ENCODE measurements at regions not wholly inside any gene's neighbourhood (a gene's known extent, or its start where the extent isn't known, plus 50 kb on each side); places are given as distances from the start of the nearest gene placed in this dataset.

- WGBS, 2 donors, result 15 to 31% methylated on average over 1 of the region's 1 CpG
- no peak overlapping the region for H3K27ac ChIP-seq (ENCODE audit: low read depth in 1 of 2, low read length in 1 of 2)
- peaks cover 0 to 3% (median 0%) of the 10 kb centered on the region in 4 donors for H3K9me3 ChIP-seq (ENCODE audit: control insufficient read depth in 4 of 4, insufficient read depth in 3 of 4, low read length in 3 of 4)
- no peaks in the 10 kb centered on the region for H3K27me3 ChIP-seq (ENCODE audit: control insufficient read depth in 3 of 3, insufficient read depth in 3 of 3, low read length in 2 of 3)
- no peak overlapping the region for H3K4me3 ChIP-seq
- no peaks in the 10 kb centered on the region for H3K36me3 ChIP-seq (ENCODE audit: control insufficient read depth in 4 of 4, insufficient read depth in 4 of 4, low read length in 4 of 4)
- TF ChIP-seq CTCF (IDR thresholded peaks at IDR 0.05; ENCODE audit: control extremely low read depth, extremely low read depth), result no peak
- no peak for DNase-seq
- no peak overlapping the region for H3K9ac ChIP-seq (ENCODE audit: insufficient read depth in 1 of 2, low read length in 2 of 2)
- ATAC-seq (ENCODE audit: insufficient read depth, low FRiP score), result no peak
- no peaks in the 10 kb centered on the region for H3K4me1 ChIP-seq (ENCODE audit: control insufficient read depth in 5 of 5, insufficient read depth in 5 of 5, low read length in 5 of 5)
These were observed 178.9 kb upstream of the TUSC1 start for GRCh38 chr9:25857147-25857546.

GRCh38 chr9:25850803-25851202 lies 172.6 kb upstream of the TUSC1 start:
- Histone ChIP-seq H3K4me1 (ENCODE audit: control insufficient read depth in 5 of 5, insufficient read depth in 5 of 5, low read length in 5 of 5) (no peaks in the 10 kb centered on the region), H3K9ac (ENCODE audit: insufficient read depth in 1 of 2, low read length in 2 of 2) (no peak overlapping the region), H3K9me3 (ENCODE audit: control insufficient read depth in 4 of 4, insufficient read depth in 3 of 4, low read length in 3 of 4) (peaks cover 0 to 6% (median 0%) of the 10 kb centered on the region in 4 donors), H3K27me3 (ENCODE audit: control insufficient read depth in 3 of 3, insufficient read depth in 3 of 3, low read length in 2 of 3) (no peaks in the 10 kb centered on the region), H3K36me3 (ENCODE audit: control insufficient read depth in 4 of 4, insufficient read depth in 4 of 4, low read length in 4 of 4) (no peaks in the 10 kb centered on the region), H3K4me3 (no peak overlapping the region), H3K27ac (ENCODE audit: low read depth in 1 of 2, low read length in 1 of 2) (no peak overlapping the region)
- WGBS, 2 donors, result 38 to 65% methylated on average over 2 of the region's 2 CpGs
- DNase-seq (no peak), ATAC-seq (ENCODE audit: insufficient read depth, low FRiP score) (no peak)
- no peak for TF ChIP-seq CTCF (IDR thresholded peaks at IDR 0.05; ENCODE audit: control extremely low read depth, extremely low read depth)

GRCh38 chr9:25845867-25846266 lies 167.6 kb upstream of the TUSC1 start:
- H3K9me3 ChIP-seq (ENCODE audit: control insufficient read depth in 4 of 4, insufficient read depth in 3 of 4, low read length in 3 of 4), result peaks cover 0 to 5% (median 1%) of the 10 kb centered on the region in 4 donors
- no peak for DNase-seq
- no peak overlapping the region for H3K9ac ChIP-seq (ENCODE audit: insufficient read depth in 1 of 2, low read length in 2 of 2)
- H3K4me3 ChIP-seq, result no peak overlapping the region
- no peak overlapping the region for H3K27ac ChIP-seq (ENCODE audit: low read depth in 1 of 2, low read length in 1 of 2)
- no peak for TF ChIP-seq CTCF (IDR thresholded peaks at IDR 0.05; ENCODE audit: control extremely low read depth, extremely low read depth)
- H3K4me1 ChIP-seq (ENCODE audit: control insufficient read depth in 5 of 5, insufficient read depth in 5 of 5, low read length in 5 of 5), result peaks cover 0 to 3% (median 0%) of the 10 kb centered on the region in 5 donors
- no peaks in the 10 kb centered on the region for H3K36me3 ChIP-seq (ENCODE audit: control insufficient read depth in 4 of 4, insufficient read depth in 4 of 4, low read length in 4 of 4)
- 96 to 97% methylated on average over 1 of the region's 1 CpG for WGBS, 2 donors
- no peaks in the 10 kb centered on the region for H3K27me3 ChIP-seq (ENCODE audit: control insufficient read depth in 3 of 3, insufficient read depth in 3 of 3, low read length in 2 of 3)
- ATAC-seq (ENCODE audit: insufficient read depth, low FRiP score), result no peak

GRCh38 chr9:25830381-25830780 lies 152.1 kb upstream of the TUSC1 start:
- DNase-seq, result no peak
- ATAC-seq (ENCODE audit: insufficient read depth, low FRiP score), result no peak
- peaks cover 0 to 7% (median 0%) of the 10 kb centered on the region in 4 donors for H3K9me3 ChIP-seq (ENCODE audit: control insufficient read depth in 4 of 4, insufficient read depth in 3 of 4, low read length in 3 of 4)
- TF ChIP-seq CTCF (IDR thresholded peaks at IDR 0.05; ENCODE audit: control extremely low read depth, extremely low read depth), result no peak
- no peaks in the 10 kb centered on the region for H3K4me1 ChIP-seq (ENCODE audit: control insufficient read depth in 5 of 5, insufficient read depth in 5 of 5, low read length in 5 of 5)
- H3K27me3 ChIP-seq (ENCODE audit: control insufficient read depth in 3 of 3, insufficient read depth in 3 of 3, low read length in 2 of 3), result no peaks in the 10 kb centered on the region
- no peak overlapping the region for H3K27ac ChIP-seq (ENCODE audit: low read depth in 1 of 2, low read length in 1 of 2)
- WGBS, 2 donors, result 93% methylated on average over 7 of the region's 7 CpGs
- H3K36me3 ChIP-seq (ENCODE audit: control insufficient read depth in 4 of 4, insufficient read depth in 4 of 4, low read length in 4 of 4), result no peaks in the 10 kb centered on the region
- H3K4me3 ChIP-seq, result no peak overlapping the region
- no peak overlapping the region for H3K9ac ChIP-seq (ENCODE audit: insufficient read depth in 1 of 2, low read length in 2 of 2)

All from lung (tissue), 11 donors.